Keratinocyte (primary cell): ENCODE measurements at regions not wholly inside any gene's neighbourhood (a gene's known extent, or its start where the extent isn't known, plus 50 kb on each side); places are given as distances from the start of the nearest gene placed in this dataset.

Source experiments
- CTCF ChIP-seq, 3 experiments: IDR thresholded peaks in 1 of 3; conservative IDR thresholded peaks in 1 of 3; optimal IDR thresholded peaks in 1 of 3; 2 replicates in 2 of 3; 3 replicates in 1 of 3; pipeline versions ENCODE3 to v1.5.1; 2011; ENCODE audit warnings: low read length in 3 of 3, mild to moderate bottlenecking in 3 of 3, moderate library complexity in 2 of 3, control low read depth in 1 of 3, inconsistent platforms in 1 of 3; ENCODE audit not compliant: insufficient read depth in 2 of 3; ENCODE audit errors: extremely low read depth in 1 of 3
- EZH2 ChIP-seq: IDR thresholded peaks from one replicate; pipeline ENCODE4 v1.6.1; 2012; ENCODE audit warnings: inconsistent platforms, mild to moderate bottlenecking, low read length, moderate library complexity

GRCh38 chr6:126632271-126632670, 292.4 kb downstream of the CENPW start:
- TF ChIP-seq CTCF (optimal IDR thresholded peaks at IDR 0.05 in 1 of 3, IDR thresholded peaks at IDR 0.05 in 1 of 3, conservative IDR thresholded peaks at IDR 0.05 in 1 of 3; ENCODE audit: extremely low read depth in 1 of 3, insufficient read depth in 2 of 3, low read length in 3 of 3): no peak
- TF ChIP-seq EZH2: no peak
